Upper lobe of left lung (tissue), 4 donors: ENCODE measurements at regions not wholly inside any gene's neighbourhood (a gene's known extent, or its start where the extent isn't known, plus 50 kb on each side); places are given as distances from the start of the nearest gene placed in this dataset.

ENCODE experiments used
- EP300 ChIP-seq, 4 donors: sonication (generic); formaldehyde crosslinking; IDR thresholded peaks; one replicate each; pipeline ENCODE4 v1.5.1; 2017; ENCODE audit warnings: antibody characterized with exemption in 4 of 4, control low read depth in 2 of 4
- POLR2A ChIP-seq, 4 donors: fragments of 450-650 bp; IDR thresholded peaks; one replicate each; pipeline ENCODE4 v1.5.1; 2016 to 2017; ENCODE audit warnings: antibody characterized with exemption in 4 of 4, mild to moderate bottlenecking in 2 of 4
- POLR2AphosphoS5 ChIP-seq, 2 donors: sonication (generic); formaldehyde crosslinking; IDR thresholded peaks; one replicate each; pipeline ENCODE4 v1.5.1; 2017; ENCODE audit warnings: antibody characterized with exemption in 2 of 2
- TF ChIP-seq, protein P1 (sequence below), 6 experiments: fragments of 450-650 bp in 4 of 6; fragments of 200-600 bp in 2 of 6; sonication (generic) in 2 of 6; IDR thresholded peaks; one replicate each; pipeline ENCODE4 v1.5.1; 2016 to 2019; ENCODE audit warnings: antibody characterized with exemption in 6 of 6

DNA sequence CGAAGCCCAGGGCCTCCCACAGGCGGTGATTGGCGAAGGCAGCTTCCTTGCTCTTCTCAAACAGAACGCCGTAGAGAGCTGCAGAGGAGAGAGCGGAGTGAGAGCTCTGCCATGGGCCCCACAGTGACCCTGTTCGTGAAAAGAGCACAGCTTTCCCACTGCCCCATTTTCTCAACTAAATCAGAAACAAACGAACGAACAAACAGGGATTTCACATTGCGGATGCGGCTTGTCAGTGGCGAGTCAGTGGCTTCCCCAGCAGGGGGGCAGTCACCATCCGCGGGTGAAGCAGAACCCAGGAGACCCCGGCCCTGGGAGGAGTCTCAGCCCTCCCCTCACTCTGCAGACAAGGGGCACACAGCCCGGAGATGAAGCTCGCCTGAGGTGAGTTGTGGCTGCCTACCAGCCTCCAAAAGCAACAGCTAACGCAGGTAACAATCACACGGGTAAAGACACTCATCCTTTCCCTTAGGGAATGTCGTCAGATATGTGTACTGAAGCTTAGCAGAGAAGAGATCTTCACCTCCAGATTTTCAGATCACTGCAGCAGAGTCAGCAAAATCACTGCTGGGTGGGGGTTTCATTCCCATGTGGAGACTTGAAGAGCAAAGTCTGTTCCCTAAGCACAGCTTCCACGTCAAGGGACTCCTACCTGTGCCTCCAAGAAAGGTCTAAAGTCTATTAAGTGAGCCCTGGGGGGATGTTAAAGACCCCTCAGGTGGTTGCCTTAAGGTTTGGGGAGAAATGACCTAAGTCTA lies 51.2 kb upstream of the GPR31 start:
- TF ChIP-seq, protein P1, sequence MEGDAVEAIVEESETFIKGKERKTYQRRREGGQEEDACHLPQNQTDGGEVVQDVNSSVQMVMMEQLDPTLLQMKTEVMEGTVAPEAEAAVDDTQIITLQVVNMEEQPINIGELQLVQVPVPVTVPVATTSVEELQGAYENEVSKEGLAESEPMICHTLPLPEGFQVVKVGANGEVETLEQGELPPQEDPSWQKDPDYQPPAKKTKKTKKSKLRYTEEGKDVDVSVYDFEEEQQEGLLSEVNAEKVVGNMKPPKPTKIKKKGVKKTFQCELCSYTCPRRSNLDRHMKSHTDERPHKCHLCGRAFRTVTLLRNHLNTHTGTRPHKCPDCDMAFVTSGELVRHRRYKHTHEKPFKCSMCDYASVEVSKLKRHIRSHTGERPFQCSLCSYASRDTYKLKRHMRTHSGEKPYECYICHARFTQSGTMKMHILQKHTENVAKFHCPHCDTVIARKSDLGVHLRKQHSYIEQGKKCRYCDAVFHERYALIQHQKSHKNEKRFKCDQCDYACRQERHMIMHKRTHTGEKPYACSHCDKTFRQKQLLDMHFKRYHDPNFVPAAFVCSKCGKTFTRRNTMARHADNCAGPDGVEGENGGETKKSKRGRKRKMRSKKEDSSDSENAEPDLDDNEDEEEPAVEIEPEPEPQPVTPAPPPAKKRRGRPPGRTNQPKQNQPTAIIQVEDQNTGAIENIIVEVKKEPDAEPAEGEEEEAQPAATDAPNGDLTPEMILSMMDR (IDR thresholded peaks at IDR 0.05), result no peak
- TF ChIP-seq POLR2AphosphoS5 (IDR thresholded peaks at IDR 0.05) (no peak), POLR2A (IDR thresholded peaks at IDR 0.05) (no peak), EP300 (IDR thresholded peaks at IDR 0.05) (no peak)
